ENCODE measurements at regions not wholly inside any gene's neighbourhood (a gene's known extent, or its start where the extent isn't known, plus 50 kb on each side); places are given as distances from the start of the nearest gene placed in this dataset.

DNA sequence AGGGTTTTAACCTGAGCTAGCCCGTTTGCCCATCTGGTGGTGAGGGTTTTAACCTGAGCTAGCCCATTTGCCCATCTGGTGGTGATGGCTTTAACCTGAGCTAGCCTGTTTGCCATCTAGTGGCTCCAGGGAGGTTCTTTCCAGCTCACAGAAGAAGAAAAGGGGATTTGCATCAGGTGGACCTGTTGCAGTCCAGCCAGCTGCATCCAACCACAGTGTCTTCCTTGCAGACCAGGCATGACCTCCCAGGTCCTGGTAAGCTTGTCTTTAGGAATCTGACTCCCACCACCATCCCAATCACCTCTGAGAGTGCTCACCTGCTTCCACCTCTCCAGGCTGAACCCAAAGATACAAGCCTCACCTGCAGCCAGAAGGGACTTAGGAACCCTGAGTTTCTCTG lies 62.4 kb upstream of the EMX2 start:
- TF ChIP-seq, protein P1, sequence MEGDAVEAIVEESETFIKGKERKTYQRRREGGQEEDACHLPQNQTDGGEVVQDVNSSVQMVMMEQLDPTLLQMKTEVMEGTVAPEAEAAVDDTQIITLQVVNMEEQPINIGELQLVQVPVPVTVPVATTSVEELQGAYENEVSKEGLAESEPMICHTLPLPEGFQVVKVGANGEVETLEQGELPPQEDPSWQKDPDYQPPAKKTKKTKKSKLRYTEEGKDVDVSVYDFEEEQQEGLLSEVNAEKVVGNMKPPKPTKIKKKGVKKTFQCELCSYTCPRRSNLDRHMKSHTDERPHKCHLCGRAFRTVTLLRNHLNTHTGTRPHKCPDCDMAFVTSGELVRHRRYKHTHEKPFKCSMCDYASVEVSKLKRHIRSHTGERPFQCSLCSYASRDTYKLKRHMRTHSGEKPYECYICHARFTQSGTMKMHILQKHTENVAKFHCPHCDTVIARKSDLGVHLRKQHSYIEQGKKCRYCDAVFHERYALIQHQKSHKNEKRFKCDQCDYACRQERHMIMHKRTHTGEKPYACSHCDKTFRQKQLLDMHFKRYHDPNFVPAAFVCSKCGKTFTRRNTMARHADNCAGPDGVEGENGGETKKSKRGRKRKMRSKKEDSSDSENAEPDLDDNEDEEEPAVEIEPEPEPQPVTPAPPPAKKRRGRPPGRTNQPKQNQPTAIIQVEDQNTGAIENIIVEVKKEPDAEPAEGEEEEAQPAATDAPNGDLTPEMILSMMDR (IDR thresholded peaks at IDR 0.05) = no peak
- no peak for TF ChIP-seq ZFX (IDR thresholded peaks at IDR 0.05; ENCODE audit: borderline replicate concordance)

Data from 22Rv1 (cell line).